ENCODE measurements at regions not wholly inside any gene's neighbourhood (a gene's known extent, or its start where the extent isn't known, plus 50 kb on each side); places are given as distances from the start of the nearest gene placed in this dataset.
"Not testable (repeated sequence)": the region's sequence is repeated elsewhere in the genome, so short reads cannot be mapped to it uniquely, and the experiment has no call there.

DNA sequence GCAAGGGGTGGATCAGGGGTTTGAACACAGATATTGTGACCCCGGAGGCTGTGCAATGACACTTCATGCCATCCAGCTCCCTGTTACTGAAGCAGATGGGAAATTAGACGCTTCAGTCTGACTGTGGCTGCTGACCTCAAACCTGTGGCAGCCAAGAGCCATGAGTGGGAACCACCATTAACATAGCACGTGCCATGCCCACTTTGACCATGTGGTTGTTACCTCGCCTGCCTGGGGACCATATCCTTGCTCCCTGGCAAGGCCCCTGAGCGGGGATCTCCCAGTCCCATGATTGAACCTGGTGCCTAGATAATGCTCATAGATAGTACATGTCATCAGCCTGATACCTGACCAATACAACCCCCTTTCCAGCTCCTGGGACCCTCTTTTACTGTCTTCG lies 68.9 kb downstream of the CYP26B1 start:
- intact Hi-C loops (cut with micrococcal nuclease; ENCODE audit: unreplicated experiment) = no loop called here
- TF ChIP-seq, protein P1, sequence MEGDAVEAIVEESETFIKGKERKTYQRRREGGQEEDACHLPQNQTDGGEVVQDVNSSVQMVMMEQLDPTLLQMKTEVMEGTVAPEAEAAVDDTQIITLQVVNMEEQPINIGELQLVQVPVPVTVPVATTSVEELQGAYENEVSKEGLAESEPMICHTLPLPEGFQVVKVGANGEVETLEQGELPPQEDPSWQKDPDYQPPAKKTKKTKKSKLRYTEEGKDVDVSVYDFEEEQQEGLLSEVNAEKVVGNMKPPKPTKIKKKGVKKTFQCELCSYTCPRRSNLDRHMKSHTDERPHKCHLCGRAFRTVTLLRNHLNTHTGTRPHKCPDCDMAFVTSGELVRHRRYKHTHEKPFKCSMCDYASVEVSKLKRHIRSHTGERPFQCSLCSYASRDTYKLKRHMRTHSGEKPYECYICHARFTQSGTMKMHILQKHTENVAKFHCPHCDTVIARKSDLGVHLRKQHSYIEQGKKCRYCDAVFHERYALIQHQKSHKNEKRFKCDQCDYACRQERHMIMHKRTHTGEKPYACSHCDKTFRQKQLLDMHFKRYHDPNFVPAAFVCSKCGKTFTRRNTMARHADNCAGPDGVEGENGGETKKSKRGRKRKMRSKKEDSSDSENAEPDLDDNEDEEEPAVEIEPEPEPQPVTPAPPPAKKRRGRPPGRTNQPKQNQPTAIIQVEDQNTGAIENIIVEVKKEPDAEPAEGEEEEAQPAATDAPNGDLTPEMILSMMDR (IDR thresholded peaks at IDR 0.05; ENCODE audit: unreplicated experiment) = no peak
- no peak overlapping the region for H3K27ac Mint-ChIP-seq (ENCODE audit: unreplicated experiment)
- no peaks in the 10 kb centered on the region for H3K9me3 Mint-ChIP-seq (ENCODE audit: low read depth, unreplicated experiment)
- H3K27me3 Mint-ChIP-seq (ENCODE audit: unreplicated experiment) = peaks cover 22% of the 10 kb centered on the region
- H3K4me3 Mint-ChIP-seq (ENCODE audit: low read depth, unreplicated experiment) = no peak overlapping the region
- no peak for DNase-seq
- H3K4me1 Mint-ChIP-seq (ENCODE audit: low read depth, unreplicated experiment) = peaks cover 16% of the 10 kb centered on the region
- no peaks in the 10 kb centered on the region for H3K36me3 Mint-ChIP-seq (ENCODE audit: insufficient read depth, unreplicated experiment)
- CTCF ChIA-PET = interaction anchor here (1.8 kb wide), 1 partner anchor 37 kb away, joined by 4 read pairs; no protein-coding TSS in a partner anchor
- no TSS peak for BruUV-seq (replicated peaks)

DNA sequence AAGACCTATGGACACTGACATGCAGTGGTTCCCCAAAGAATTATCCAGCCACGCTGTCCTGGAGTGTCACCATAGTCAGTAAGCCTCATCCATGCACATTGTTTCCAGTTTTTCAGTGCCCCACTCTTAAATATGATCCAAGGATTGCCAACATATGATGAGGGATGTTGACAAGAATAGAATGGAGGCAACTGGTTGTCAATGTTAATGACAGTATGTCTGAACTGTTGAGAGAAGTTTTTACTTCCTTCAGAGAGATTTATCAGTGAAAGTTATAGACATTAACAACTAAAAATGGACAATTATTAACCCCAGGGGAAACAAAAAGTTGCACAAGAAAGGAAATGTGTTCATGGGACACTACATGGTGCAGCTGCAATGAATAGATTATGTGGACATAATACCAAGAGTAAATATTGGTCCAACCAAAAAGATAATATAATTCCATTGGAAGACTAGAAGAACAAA lies 69.9 kb downstream of the CYP26B1 start:
- no TSS peak for BruUV-seq (replicated peaks)
- H3K36me3 Mint-ChIP-seq (ENCODE audit: insufficient read depth, unreplicated experiment) = no peaks in the 10 kb centered on the region
- H3K27me3 Mint-ChIP-seq (ENCODE audit: unreplicated experiment) = peaks cover 20% of the 10 kb centered on the region
- no peak overlapping the region for H3K4me3 Mint-ChIP-seq (ENCODE audit: low read depth, unreplicated experiment)
- no peak overlapping the region for H3K27ac Mint-ChIP-seq (ENCODE audit: unreplicated experiment)
- intact Hi-C loops (cut with micrococcal nuclease; ENCODE audit: unreplicated experiment) = no loop called here
- no peaks in the 10 kb centered on the region for H3K9me3 Mint-ChIP-seq (ENCODE audit: low read depth, unreplicated experiment)
- H3K4me1 Mint-ChIP-seq (ENCODE audit: low read depth, unreplicated experiment) = peaks cover 16% of the 10 kb centered on the region
- DNase-seq = no peak
- TF ChIP-seq, protein P1 (IDR thresholded peaks at IDR 0.05; ENCODE audit: unreplicated experiment) = no peak
- CTCF ChIA-PET = interaction anchor here (1.8 kb wide), 1 partner anchor 38 kb away, joined by 4 read pairs; no protein-coding TSS in a partner anchor

DNA sequence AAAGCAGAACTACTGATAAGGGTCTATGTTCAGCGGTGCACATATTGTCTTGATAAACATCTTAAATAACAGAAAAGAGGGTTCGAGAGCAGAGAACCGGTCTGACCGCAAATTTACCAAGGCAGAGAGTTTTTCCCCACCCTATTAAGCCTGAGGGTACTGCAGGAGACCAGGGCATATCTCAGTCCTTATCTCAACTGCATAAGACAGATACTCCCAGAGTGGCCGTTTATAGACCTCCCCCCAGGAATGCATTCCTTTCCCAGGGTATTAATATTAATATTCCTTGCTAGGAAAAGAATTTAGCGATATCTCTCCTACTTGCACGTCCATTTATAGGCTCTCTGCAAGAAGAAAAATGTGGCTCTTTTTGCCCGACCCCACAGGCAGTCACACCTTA lies 74.3 kb downstream of the CYP26B1 start:
- H3K27ac Mint-ChIP-seq (ENCODE audit: unreplicated experiment); H3K9me3 Mint-ChIP-seq (ENCODE audit: low read depth, unreplicated experiment); intact Hi-C loops (cut with micrococcal nuclease; ENCODE audit: unreplicated experiment); DNase-seq; BruUV-seq (replicated peaks); H3K36me3 Mint-ChIP-seq (ENCODE audit: insufficient read depth, unreplicated experiment); H3K4me3 Mint-ChIP-seq (ENCODE audit: low read depth, unreplicated experiment): not testable (repeated sequence)
- Mint-ChIP-seq H3K4me1 (ENCODE audit: low read depth, unreplicated experiment) (peaks cover 12% of the 10 kb centered on the region), H3K27me3 (ENCODE audit: unreplicated experiment) (peaks cover 20% of the 10 kb centered on the region)
- CTCF ChIA-PET = interaction anchor here (0.7 kb wide), 1 partner anchor 33 kb away, joined by 5 read pairs; no protein-coding TSS in a partner anchor

DNA sequence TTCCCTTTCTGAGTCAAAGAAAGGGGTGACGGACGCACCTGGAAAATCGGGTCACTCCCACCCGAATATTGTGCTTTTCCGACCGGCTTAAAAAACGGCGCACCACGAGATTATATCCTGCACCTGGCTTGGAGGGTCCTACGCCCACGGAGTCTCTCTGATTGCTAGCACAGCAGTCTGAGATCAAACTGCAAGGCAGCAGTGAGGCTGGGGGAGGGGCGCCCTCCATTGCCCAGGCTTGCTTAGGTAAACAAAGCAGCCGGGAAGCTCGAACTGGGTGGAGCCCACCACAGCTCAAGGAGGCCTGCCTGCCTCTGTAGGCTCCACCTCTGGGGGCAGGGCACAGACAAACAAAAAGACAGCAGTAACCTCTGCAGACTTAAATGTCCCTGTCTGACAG lies 83.5 kb downstream of the CYP26B1 start:
- H3K27ac Mint-ChIP-seq (ENCODE audit: unreplicated experiment); H3K4me3 Mint-ChIP-seq (ENCODE audit: low read depth, unreplicated experiment); intact Hi-C loops (cut with micrococcal nuclease; ENCODE audit: unreplicated experiment); H3K9me3 Mint-ChIP-seq (ENCODE audit: low read depth, unreplicated experiment); H3K36me3 Mint-ChIP-seq (ENCODE audit: insufficient read depth, unreplicated experiment); H3K4me1 Mint-ChIP-seq (ENCODE audit: low read depth, unreplicated experiment); BruUV-seq (replicated peaks); CTCF ChIA-PET; DNase-seq: not testable (repeated sequence)
- H3K27me3 Mint-ChIP-seq (ENCODE audit: unreplicated experiment) = peaks cover 32% of the 10 kb centered on the region

DNA sequence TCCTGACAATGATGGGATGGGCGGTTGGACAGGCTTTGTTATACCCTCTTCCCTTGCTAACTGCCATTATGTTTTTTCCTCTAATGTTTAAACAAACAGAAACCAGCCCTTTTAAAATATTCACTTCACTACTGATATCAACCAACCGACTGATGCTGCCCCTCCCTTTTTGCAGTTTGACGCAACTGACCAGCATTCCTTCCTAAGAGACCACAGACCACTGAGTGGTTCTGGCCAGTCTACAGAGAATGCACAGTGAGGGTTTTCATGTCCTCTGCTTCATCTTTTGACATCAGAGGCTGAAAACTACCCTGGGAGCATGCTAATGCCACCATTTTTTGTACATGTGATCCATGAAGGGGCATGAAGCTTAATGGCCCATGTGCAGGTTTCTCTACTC lies 85.3 kb downstream of the CYP26B1 start:
- BruUV-seq (replicated peaks) = no TSS peak
- Mint-ChIP-seq H3K4me3 (ENCODE audit: low read depth, unreplicated experiment) (no peak overlapping the region), H3K27me3 (ENCODE audit: unreplicated experiment) (peaks cover 51% of the 10 kb centered on the region), H3K36me3 (ENCODE audit: insufficient read depth, unreplicated experiment) (no peaks in the 10 kb centered on the region), H3K27ac (ENCODE audit: unreplicated experiment) (no peak overlapping the region), H3K9me3 (ENCODE audit: low read depth, unreplicated experiment) (no peaks in the 10 kb centered on the region), H3K4me1 (ENCODE audit: low read depth, unreplicated experiment) (no peaks in the 10 kb centered on the region)
- TF ChIP-seq, protein P1 (IDR thresholded peaks at IDR 0.05; ENCODE audit: unreplicated experiment) = no peak
- CTCF ChIA-PET = no interaction called here
- intact Hi-C loops (cut with micrococcal nuclease; ENCODE audit: unreplicated experiment) = no loop called here
- no peak for DNase-seq

All from Calu3 (cell line).